Stimulated activated CD4-positive, alpha-beta T cell treated with anti-CD3 and anti-CD28 coated beads, Interleukin-4, amount 100 ng/mL, for 1 hour (primary cell): ENCODE measurements at regions not wholly inside any gene's neighbourhood (a gene's known extent, or its start where the extent isn't known, plus 50 kb on each side); places are given as distances from the start of the nearest gene placed in this dataset.

Source experiments
- DNase-seq: peaks from one replicate; pipeline ENCODE4 v3.0.0-alpha.2; 2020

GRCh38 chr13:31611214-31611613 is 128.1 kb upstream of the RXFP2 start:
- no peak for DNase-seq

DNA sequence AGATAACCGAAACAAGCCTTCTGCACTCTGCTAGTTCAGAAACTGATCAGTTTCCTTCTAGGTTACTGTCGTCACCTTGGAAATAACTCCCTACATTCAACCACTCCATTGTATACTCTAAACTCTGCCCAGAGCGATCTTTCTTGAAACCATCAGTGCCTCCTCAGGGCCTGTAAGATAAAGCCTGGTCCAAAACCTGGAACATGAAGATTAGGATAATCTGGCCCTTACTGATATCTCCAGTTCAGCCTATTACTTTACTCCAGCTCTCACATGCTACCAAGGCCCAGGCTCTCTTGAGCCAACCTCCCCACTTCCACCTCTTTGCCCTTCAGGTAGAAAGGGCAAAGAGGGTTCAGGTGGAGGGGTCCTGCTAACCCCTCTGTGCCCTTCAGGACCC is 125.3 kb upstream of the RXFP2 start:
- DNase-seq: no peak

GRCh38 chr13:31614704-31615103 is 124.6 kb upstream of the RXFP2 start:
- DNase-seq: no peak

- no peak for DNase-seq
Measured at GRCh38 chr13:31625115-31625514, 114.2 kb upstream of the RXFP2 start.

GRCh38 chr13:31627097-31627845 is 112.1 kb upstream of the RXFP2 start:
- DNase-seq: no peak

DNA sequence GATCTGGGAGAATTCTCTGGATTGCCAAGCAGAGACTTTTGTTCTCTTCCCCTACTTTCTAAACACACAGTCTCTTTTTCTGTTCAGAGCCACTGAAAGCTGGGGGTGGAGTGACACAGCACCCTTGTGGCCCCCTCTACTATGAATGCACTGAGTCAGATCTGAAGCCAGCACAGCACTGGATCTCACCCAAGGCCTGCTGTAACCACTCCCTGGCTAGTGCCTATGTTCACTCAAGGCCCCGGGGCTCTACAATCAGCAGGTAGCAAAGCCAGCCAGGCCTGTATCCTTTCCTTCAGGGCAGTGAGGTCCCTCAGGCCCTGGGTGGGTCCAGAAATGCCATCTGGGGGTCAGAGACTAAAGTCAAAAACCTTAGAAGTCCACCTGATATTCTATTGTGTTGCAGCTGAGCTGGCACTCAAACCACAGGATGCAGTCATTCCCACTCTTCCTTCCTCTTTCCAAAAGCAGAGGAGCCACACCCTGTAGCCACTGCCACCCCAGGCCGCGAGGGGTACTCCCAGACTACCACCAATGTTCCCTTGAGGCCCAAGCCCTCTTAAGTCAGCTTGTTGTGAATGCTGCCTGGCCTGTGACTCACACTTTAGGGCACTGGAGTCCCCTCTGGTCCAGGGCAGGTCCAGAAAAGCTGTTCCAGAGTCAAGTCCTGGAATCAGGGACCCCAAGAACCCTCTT is 110.1 kb upstream of the RXFP2 start:
- no peak for DNase-seq

GRCh38 chr13:31631071-31631470 is 108.3 kb upstream of the RXFP2 start:
- no peak for DNase-seq

- DNase-seq: no peak
Measured at GRCh38 chr13:31631746-31632145, 107.6 kb upstream of the RXFP2 start.

DNA sequence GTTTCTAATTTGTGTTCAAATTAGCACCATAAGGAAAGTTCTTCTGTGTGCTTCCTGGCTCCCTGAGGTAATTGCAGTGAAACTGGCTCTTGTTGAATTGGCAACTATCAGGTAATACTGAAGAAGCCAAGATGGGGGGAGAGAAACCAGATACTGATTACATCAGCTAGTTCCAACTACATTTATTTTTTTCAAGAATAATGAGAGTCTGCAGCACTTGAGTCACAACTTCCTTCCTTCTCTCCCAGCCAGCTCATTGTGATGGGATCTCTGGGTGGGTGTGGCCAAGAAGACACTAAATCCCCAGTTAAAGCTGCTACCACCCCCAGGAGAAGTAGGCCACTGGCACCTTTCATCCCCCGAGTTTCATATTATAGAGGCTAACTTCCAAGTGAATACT is 100.7 kb upstream of the RXFP2 start:
- DNase-seq: no peak

DNA sequence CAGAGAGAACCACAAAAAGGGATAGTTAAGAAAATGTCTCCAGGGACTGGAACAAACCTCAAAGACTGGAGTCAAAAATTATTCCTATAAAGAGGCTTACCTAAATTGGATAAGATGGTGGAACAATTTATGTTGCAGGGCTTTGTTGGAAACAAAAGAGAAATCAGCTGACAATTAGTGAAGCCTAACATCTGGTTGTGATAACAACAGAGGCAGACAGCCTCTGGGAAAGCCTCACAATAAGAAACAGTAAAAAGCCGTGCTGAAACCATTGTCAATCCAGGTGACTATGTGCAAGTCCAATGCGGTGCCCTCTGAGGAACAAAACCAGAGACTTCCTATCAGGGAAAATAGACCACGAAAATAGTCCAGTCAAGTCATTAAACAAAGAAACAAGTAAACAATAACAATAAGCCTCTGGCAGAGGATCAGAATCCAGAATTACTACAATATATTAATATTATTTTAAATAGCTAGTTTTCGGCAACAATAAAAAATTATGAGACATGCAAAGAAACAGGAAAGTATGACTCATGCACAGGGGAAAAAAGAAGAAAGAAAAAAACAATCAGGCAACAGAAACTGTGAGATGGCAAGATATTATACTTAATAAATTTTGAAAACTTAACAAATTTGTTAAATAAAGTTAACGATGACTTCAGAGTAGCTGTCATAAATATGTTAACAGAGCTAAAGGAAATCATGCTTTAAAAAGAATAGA is 99.7 kb upstream of the RXFP2 start:
- no peak for DNase-seq

DNA sequence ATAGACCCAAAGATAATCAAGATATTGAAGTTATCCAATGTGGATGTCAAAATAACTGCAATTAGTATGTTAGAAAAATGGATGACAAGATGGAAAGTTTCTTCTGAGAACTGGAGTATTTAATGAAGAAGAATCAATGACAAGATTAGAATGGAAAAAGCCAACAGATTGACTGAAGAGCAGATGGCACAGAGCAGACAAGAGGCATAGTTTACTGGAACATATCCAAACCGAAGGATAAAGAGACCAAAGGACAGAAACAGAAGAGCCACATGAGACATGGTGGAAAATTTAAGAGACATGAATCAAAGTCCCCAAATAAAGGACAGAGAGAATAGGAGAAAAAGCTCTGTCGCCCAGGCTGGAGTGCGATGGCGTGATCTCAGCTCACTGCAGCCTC is 89.6 kb upstream of the RXFP2 start:
- DNase-seq: no peak

DNA sequence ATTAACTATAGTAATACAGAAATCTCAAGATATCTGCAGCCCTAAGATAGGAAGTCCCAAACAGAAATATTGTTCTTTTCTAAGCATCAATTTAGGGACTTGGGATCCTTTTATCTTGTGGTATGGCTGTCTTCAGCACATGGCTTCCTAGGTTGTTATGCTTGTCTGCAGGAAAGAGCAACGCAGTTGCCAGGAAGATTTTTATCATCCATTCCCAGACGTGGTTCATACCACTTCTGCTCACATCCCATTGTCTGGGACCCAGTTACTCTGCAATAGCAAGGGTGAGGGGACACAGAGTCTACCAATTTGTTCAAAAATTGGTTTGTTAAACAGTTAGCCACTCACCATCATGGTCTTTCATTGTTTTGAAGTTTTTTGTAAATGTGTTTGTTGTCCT is 85.6 kb upstream of the RXFP2 start:
- no peak for DNase-seq

DNA sequence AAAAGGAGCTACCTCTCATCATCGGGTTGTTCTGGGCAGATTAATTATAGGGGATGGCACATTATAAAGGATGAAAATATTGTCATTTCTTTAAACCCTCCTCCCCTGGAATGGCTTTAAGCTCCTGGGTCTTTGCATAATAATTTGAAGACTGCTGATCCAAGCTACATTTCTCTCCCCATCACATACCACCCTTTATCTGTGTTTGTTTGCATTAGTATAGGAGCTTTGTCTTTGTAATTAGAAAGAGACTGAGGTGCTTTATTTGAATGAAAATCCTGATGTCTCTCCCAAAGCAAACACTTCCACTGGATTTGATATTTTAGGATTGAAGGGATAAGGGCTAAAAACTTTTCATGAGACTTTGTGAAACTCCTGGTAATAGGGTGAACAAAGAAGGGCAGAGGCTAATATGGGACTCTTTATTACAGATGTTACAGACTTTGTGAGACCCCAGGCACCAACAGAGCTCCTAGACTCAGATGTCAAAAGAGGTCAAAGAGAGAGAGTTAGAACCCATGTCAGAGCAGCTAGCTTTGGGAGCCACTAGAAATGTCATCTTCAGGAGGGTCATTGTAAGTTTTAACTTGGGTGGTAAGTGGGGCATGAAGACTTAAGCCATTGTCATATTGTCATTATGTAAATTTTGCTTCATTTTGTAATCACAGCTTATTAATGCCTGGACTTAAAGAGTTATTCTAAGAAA is 75.3 kb upstream of the RXFP2 start:
- DNase-seq: no peak

DNA sequence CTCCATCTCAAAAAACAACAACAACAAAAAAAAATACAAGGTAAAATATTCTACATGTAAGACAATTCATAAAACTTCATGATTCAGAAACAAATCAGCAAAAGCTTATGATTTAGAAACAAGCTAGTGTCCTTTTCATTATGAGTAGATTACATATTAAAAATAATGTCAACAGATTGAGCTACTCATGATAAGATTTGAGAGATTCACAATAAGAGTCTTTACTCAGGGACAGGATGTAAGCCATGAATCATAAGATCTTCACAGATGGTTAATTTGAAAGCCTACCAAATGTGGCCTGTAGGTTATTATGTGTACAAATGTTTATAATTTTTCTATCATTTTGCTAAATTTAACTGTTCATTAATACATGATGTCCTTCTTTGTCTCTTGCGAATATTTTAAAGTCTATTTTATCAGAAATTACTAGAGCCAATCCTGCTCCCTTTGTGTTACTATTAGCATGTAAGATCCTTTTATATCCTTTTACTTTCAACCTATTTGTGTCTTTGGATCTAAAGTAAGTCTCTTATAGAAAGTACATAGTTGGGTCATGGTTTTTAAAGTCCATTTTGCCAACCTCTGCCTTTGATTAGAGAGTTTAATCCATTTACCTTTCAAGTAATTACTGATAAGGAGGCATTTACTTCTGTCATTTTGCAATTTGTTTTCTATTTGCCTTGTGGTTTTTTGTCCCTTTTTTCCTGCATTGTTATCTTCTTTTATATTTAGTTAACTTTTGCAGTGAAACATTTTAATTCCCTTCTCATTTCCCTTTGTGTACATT is 68.3 kb upstream of the RXFP2 start:
- no peak for DNase-seq

GRCh38 chr13:31674051-31674450 is 65.3 kb upstream of the RXFP2 start:
- DNase-seq: no peak

- no peak for DNase-seq
Measured at GRCh38 chr13:31675440-31675953, 63.8 kb upstream of the RXFP2 start.

DNA sequence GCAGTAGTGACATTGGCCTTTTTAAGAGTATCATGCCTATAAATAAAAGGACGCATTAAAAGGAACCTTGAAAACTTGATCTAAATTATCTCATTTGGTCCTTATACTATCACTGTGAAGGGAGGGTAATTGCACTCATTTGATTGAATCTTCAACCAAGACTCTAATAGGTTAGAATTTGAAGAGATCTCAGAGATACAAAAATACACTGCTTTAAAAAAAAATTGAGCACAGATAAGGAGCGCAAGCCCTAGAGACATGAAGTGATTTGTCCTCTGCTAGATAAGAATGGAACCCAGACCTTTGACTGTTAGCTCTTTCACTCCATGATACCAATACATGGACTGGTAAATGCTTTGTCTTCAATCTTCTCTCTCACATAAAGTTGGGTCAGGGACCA is 58.2 kb upstream of the RXFP2 start:
- no peak for DNase-seq

GRCh38 chr13:31684466-31684865 is 54.9 kb upstream of the RXFP2 start:
- DNase-seq: no peak

- DNase-seq: no peak
Measured at GRCh38 chr13:31686670-31687425, 52.5 kb upstream of the RXFP2 start.
